ENCODE measurements at regions not wholly inside any gene's neighbourhood (a gene's known extent, or its start where the extent isn't known, plus 50 kb on each side); places are given as distances from the start of the nearest gene placed in this dataset.

DNA sequence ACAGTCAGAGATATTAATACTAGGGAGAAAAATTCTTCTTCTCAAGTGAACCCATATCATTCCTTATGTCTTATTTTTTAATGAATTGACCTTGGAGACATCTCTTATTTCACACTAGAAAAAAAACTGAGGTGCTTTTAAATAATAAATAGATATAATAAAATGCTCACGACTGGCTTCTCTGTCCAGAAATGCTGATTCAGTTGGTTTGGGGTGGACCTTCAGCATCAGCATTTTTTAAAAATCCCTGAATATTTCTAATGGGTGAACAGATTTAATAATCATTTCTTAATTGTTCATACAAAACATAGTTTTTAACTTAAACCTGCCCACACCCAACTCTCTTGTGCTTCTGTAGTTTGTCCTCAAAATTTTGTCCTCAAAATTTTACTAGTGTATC, 283.9 kb downstream of the TECRL start:
- TF ChIP-seq, protein P1, sequence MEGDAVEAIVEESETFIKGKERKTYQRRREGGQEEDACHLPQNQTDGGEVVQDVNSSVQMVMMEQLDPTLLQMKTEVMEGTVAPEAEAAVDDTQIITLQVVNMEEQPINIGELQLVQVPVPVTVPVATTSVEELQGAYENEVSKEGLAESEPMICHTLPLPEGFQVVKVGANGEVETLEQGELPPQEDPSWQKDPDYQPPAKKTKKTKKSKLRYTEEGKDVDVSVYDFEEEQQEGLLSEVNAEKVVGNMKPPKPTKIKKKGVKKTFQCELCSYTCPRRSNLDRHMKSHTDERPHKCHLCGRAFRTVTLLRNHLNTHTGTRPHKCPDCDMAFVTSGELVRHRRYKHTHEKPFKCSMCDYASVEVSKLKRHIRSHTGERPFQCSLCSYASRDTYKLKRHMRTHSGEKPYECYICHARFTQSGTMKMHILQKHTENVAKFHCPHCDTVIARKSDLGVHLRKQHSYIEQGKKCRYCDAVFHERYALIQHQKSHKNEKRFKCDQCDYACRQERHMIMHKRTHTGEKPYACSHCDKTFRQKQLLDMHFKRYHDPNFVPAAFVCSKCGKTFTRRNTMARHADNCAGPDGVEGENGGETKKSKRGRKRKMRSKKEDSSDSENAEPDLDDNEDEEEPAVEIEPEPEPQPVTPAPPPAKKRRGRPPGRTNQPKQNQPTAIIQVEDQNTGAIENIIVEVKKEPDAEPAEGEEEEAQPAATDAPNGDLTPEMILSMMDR (IDR thresholded peaks at IDR 0.05), result no peak
- no peak for TF ChIP-seq EP300 (IDR thresholded peaks at IDR 0.05)
